GM08714 (cell line): ENCODE measurements at regions not wholly inside any gene's neighbourhood (a gene's known extent, or its start where the extent isn't known, plus 50 kb on each side); places are given as distances from the start of the nearest gene placed in this dataset.

Experiments used
- H3K4me3 ChIP-seq: fragments of 200-500 bp; sonication (Bioruptor generic); 2 replicates; pipeline ENCODE4 v1.5.1; 2014; ENCODE audit warnings: mild to moderate bottlenecking, low read length, inconsistent platforms
- ZNF274 ChIP-seq: IDR thresholded peaks from 2 replicates; pipeline ENCODE4 v1.6.1; 2012; ENCODE audit warnings: mild to moderate bottlenecking, low read depth, low read length

DNA sequence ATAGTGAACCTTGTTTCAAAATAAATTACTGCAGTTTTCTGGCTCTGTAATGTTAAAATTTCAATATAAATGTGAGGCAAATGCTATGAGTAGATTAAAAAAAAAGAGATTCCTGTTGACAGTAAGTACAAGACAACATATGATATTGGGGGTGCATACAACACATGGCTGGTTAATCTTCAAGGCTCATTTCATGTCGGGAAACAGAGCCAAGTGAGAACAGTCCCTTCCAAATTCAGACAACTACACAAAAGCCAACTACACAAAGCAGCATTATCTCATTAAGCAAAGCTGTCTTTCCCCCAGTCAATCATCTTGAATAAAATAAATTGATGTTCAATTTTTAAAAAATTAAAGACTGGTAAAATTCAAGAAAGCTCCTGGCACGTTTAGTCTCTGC lies 549.2 kb downstream of the CCDC85A start:
- no peak overlapping the region for H3K4me3 ChIP-seq
- no peak for TF ChIP-seq ZNF274

DNA sequence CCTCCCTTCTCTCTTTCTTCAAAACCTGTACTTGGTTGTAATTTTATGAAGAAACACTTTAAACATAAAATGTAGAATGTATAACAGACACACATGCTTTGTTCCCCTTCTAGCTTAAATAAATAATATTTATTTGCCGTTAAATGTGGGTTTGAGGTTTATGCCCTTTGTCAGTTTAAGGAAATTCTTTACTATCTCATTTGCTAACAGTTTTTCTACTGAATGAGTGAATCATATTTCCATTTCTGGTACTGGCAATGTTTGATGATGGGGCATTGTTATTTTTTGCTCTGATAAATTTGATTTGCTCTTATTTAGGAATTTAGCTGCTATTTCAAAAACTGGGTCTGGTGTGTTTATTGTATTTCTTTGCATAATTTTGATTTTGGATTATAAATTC lies 555.6 kb downstream of the CCDC85A start:
- no peak overlapping the region for H3K4me3 ChIP-seq
- TF ChIP-seq ZNF274 = no peak

DNA sequence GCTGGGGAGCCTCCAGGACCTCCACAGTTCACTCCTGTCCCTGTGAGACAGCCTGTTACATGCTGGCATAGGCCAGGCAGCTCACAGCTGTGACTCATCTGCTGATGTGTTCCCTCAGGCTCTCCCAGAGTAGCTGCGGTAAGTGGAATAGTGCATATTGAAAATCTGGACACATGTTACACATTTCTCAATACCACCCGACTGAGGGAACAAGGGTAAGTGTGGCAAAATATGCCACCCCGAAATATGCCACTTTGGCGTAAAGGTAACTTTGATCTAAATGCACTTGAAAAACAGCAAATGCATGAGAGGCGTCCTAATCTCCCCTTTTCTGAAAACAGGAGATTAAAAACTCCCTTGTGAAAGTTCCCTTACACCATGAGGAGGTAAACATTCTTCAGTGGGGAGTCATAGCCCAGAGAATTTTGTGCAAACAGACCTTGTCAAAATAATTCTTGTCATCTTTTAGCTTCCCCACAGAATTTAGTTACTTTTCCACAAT lies 557.9 kb downstream of the CCDC85A start:
- no peak overlapping the region for H3K4me3 ChIP-seq
- TF ChIP-seq ZNF274 = no peak

DNA sequence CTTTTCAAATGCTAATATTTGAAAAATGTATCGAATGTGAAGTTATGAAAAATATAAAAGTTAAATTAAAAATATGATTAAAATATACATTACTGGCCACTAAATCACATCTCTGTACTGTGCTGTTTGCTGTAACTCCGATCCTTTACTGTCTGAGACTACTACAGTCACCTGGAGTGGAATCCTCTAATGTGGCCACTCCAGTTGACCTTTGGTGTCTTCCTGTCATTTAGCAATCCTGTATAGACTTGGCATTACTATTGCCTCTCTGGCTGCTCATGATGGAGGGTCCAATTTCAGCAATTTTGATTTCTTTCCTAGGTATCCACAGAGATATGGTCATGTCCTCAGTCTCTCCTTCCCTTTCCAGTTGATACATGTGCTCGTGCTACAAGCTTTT lies 560.0 kb downstream of the CCDC85A start:
- H3K4me3 ChIP-seq = no peak overlapping the region
- TF ChIP-seq ZNF274 = no peak

DNA sequence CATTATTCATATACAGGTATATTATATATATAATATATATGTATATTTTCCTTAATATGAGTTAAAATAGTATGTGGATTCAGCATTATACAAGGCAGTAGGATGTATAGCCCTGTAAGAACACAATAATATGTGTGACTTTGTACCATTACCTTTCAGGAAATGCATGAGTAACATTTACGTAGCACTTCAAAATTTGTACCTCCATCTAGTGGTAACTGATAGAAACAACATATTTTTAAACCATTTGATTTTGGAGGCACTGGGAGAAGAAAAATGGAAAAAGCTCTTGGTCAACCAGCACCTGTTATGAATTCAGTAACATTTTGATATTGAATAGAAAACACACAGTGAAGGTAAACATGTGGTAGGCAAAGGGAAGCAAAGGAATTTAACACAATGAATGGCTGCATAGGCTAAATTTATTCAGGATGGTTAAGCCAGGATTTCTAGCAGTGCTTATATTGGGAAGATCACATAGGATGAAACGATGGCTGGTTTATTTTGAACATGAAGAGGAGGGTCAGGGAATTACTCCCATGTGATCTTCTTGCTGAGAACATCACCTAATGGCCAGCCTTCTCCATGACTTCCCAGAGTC lies 565.5 kb downstream of the CCDC85A start:
- no peak for TF ChIP-seq ZNF274

DNA sequence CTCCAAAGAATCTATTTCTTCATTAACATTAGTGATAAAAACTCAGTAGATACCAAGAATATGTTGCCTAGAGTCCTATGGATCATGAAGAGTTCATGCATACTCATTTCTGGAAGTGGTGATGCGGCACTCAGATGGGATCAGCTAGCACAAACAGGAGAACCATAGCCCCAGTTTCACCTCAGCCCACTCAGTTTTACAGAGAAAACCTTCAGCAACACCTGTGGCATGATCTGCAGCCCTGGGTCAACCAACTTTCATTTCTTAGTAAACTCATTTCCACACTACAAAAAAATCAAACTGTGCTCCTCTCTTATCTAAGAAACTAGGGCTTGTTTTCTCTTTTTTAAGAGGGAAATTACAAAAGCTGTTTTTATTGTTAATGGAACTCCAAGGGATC lies 569.4 kb downstream of the CCDC85A start:
- no peak for TF ChIP-seq ZNF274

More for the DNA sequence above, 565.5 kb downstream of the CCDC85A start:
- H3K4me3 ChIP-seq = no peak overlapping the region

DNA sequence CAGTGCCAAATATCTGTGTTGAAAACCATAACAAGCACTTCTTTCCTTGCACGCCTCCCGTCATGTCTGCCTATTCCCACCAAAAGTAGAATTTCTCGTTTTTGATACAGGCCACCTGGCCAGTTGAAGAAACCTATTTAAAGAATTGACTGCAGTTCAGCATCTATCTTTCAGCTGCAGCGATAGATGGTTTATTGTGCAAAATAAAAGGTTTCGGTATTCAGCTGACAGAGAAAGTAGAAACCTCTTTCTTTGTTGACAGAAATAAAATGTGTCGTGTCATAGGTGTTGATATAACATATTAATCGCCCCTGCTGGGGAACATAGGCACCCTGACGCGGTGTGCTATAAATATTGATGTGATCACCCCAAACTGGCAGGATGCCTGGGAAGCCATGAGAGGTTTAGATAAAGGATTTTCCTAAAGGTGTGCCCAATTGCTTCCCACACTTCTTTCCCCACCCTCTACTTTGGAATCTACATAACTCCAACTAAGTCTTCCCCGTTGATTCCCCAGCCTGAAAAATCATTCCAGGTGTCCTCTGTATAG lies 570.4 kb downstream of the CCDC85A start:
- no peak for TF ChIP-seq ZNF274
- no peak overlapping the region for H3K4me3 ChIP-seq

More for the DNA sequence above, 569.4 kb downstream of the CCDC85A start:
- H3K4me3 ChIP-seq = no peak overlapping the region

DNA sequence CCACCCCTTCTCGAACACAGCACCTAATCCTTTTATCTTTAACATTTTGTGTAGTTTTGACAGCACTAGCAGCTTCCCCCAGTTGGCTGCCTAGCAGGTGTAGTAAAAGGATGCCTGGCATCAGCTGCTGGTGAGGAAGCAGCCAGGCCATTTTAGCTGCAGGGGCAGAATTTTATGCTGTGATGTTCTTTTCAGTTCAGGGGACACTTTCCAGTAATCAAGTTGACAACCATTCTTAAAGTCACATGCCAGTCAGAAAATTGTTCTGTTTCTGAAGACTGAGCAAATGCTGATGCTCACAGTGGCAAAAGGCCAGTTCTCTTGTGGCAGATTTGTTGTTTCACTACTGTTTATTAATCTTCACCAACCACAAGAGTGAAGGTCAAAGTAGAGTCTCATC lies 570.8 kb downstream of the CCDC85A start:
- TF ChIP-seq ZNF274 = no peak
- no peak overlapping the region for H3K4me3 ChIP-seq

DNA sequence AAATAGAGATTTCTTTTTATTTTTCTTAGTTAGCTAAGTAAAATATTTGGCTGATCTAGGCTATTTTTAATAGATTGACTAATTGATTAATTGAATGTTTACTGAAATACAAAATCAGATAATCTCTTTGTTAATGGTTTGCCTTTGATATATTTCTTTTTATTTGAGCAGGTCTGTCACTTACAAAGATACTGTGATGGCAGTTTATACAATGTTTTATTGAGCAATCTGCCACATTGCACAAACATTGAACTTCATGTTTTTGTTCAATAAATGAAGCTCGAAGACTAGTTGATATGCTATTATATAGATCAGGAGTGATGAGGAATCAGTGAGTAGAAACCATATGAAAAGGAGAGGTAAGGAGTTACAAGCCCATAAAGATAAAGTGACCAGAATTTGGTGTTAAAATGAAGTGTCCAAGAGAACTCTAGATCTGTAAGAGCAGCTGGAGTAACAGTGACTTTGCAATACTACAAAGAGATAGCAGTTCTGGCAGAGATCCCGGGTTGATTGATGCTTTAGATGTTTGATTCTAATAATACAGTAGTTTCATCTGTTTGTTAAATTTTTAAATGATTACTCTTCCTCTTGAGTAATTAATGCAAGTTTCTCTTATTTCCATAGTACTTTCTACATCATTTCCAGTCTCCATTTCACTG lies 574.2 kb downstream of the CCDC85A start:
- H3K4me3 ChIP-seq = no peak overlapping the region
- TF ChIP-seq ZNF274 = no peak

DNA sequence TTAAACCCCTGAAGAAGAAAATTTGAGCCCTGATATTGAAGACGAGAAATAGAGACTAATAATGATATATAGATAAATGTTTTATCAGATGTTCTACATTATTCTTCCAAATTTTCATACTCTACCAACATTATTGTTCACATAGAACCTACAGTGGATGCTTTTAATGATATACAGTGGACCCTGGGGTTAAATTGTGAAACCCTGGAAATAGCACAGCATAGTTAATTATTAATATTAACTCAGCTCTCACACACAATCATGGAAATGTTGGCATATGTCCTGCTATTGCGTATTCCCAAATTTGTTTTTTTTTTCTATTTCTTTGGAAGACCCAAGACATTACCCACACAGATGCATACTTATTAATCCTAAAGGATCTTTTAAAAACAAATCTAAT lies 579.9 kb downstream of the CCDC85A start:
- H3K4me3 ChIP-seq = no peak overlapping the region
- no peak for TF ChIP-seq ZNF274

DNA sequence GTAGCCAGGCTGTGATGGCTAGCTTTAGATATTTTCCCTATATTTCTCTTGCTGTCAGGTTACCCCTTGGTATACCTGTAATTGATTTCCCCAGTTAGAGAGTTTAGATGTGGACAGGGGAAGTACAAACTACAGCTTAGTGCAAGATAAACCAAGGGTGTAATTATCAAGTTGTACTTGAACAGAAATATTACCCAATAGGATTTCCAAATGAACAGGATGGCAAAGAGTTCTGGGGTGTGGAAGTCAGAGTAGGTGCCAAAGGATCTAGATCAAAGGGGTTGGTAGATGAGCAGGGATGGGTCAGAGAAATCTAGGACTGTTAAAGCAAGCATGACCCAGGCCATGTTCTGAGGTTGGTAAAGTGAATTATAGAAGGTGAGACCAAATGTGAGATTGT lies 585.2 kb downstream of the CCDC85A start:
- TF ChIP-seq ZNF274 = no peak

DNA sequence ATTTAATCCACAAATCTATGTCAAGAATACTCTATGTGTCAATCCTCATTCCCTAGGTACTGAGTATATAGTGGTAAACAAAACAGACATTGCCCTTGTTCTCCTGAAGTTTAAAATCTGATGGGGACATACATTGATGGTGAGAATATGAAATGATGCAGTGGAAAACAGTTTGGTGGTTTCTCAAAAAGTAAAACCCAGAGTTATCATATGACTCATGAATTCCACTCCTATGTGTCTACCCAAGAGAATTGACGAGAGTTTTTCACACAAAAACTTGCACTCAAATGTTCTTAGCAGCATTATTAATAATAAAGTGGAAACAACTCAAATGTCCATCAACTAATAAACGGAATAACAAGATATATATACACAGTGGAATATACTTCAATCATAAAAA lies 586.7 kb downstream of the CCDC85A start:
- no peak overlapping the region for H3K4me3 ChIP-seq
- no peak for TF ChIP-seq ZNF274

More for the DNA sequence above, 585.2 kb downstream of the CCDC85A start:
- no peak overlapping the region for H3K4me3 ChIP-seq

DNA sequence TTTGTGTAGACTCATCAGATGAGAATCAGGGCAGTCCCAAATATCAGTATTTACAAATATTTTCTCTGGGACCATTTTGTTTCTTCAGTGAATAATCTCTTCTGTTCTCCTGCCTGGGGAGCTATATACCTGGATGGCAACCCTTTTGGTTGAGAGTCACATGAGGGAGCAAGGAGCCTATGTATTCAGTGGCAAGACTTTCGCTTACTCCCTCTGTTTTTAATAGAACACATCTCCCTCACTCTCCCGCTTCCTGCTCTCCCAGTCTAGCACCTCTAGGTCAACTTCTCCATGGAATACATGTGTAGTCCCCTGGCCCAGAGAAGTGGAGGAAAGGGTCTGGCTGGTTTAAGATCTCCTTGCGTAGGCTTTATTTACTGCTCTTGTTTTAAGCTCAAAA lies 600.3 kb downstream of the CCDC85A start:
- no peak for TF ChIP-seq ZNF274
- H3K4me3 ChIP-seq = no peak overlapping the region

DNA sequence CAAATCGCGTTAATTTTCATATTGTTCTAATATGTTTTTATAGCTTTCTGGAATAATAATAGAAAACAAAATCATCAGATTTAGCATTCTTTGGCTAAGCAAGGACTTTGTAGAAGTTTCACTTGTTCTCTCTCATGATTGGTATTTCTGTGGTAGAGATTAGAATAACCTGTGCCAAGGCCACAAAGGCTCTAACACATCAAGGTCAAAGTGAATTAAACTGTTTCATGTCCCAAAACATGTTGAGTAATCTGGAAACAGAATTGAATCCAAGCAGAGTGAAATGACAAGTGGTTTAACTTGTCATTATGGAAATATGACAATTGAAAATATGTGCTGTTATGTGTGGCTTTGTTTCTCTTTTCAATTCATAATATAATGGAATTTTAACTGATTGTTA lies 617.4 kb downstream of the CCDC85A start:
- TF ChIP-seq ZNF274 = no peak
- no peak overlapping the region for H3K4me3 ChIP-seq

DNA sequence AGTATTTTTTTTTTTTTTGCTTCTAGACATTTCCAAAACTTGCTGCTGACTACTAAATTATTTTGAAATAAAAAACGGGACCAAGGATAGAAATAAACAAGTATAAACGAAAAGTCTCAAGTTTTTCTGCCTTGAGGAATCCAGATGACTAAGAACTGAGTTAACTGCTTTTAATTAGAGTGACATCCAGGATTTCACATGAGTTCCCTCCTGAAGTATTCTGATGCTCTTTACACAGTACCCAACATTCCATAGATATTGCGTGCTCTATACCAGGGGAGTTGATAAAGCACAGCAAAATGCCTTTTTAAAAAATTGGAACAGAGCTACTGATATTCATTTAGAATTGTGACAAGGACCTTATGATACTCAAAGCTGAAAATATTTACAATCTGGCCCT lies 618.0 kb downstream of the CCDC85A start:
- TF ChIP-seq ZNF274 = no peak
- H3K4me3 ChIP-seq = no peak overlapping the region
